ENCODE measurements at regions not wholly inside any gene's neighbourhood (a gene's known extent, or its start where the extent isn't known, plus 50 kb on each side); places are given as distances from the start of the nearest gene placed in this dataset.

- DNase-seq (ENCODE audit: low read depth, low spot score), result no peak
- in situ Hi-C loops (cut with HindIII; ENCODE audit: low pct_unique_long_range_greater_than_20kb, low sequenced_read_pairs), result no loop called here
Measured at GRCh38 chr14:55734731-55735130, 154.7 kb downstream of the KTN1 start.

GRCh38 chr14:55739967-55740648, 160.1 kb downstream of the KTN1 start:
- DNase-seq (ENCODE audit: low read depth, low spot score), result no peak
- in situ Hi-C loops (cut with HindIII; ENCODE audit: low pct_unique_long_range_greater_than_20kb, low sequenced_read_pairs), result no loop called here

- DNase-seq (ENCODE audit: low read depth, low spot score), result no peak
- in situ Hi-C loops (cut with HindIII; ENCODE audit: low pct_unique_long_range_greater_than_20kb, low sequenced_read_pairs), result no loop called here
Measured at GRCh38 chr14:55740649-55740989, 160.6 kb downstream of the KTN1 start.

- DNase-seq (ENCODE audit: low read depth, low spot score), result no peak
- in situ Hi-C loops (cut with HindIII; ENCODE audit: low pct_unique_long_range_greater_than_20kb, low sequenced_read_pairs), result no loop called here
Measured at GRCh38 chr14:55741240-55741639, 161.2 kb downstream of the KTN1 start.

- in situ Hi-C loops (cut with HindIII; ENCODE audit: low pct_unique_long_range_greater_than_20kb, low sequenced_read_pairs), result no loop called here
- DNase-seq (ENCODE audit: low read depth, low spot score), result no peak
Measured at GRCh38 chr14:55743551-55743950, 163.5 kb downstream of the KTN1 start.

- no peak for DNase-seq (ENCODE audit: low read depth, low spot score)
- in situ Hi-C loops (cut with HindIII; ENCODE audit: low pct_unique_long_range_greater_than_20kb, low sequenced_read_pairs), result no loop called here
Measured at GRCh38 chr14:55744321-55744720, 164.3 kb downstream of the KTN1 start.

GRCh38 chr14:55745906-55746305, 165.9 kb downstream of the KTN1 start:
- no peak for DNase-seq (ENCODE audit: low read depth, low spot score)
- in situ Hi-C loops (cut with HindIII; ENCODE audit: low pct_unique_long_range_greater_than_20kb, low sequenced_read_pairs), result no loop called here

- no peak for DNase-seq (ENCODE audit: low read depth, low spot score)
- in situ Hi-C loops (cut with HindIII; ENCODE audit: low pct_unique_long_range_greater_than_20kb, low sequenced_read_pairs), result no loop called here
Measured at GRCh38 chr14:55746558-55746957, 166.6 kb downstream of the KTN1 start.

GRCh38 chr14:55747186-55747585, 167.2 kb downstream of the KTN1 start:
- in situ Hi-C loops (cut with HindIII; ENCODE audit: low pct_unique_long_range_greater_than_20kb, low sequenced_read_pairs), result no loop called here
- no peak for DNase-seq (ENCODE audit: low read depth, low spot score)

- in situ Hi-C loops (cut with HindIII; ENCODE audit: low pct_unique_long_range_greater_than_20kb, low sequenced_read_pairs), result no loop called here
Measured at GRCh38 chr14:55749201-55749812, 169.3 kb downstream of the KTN1 start.

GRCh38 chr14:55749946-55750345, 169.9 kb downstream of the KTN1 start:
- in situ Hi-C loops (cut with HindIII; ENCODE audit: low pct_unique_long_range_greater_than_20kb, low sequenced_read_pairs), result no loop called here

More at GRCh38 chr14:55749201-55749812, 169.3 kb downstream of the KTN1 start:
- peak; percentile 84 for DNase-seq (ENCODE audit: low read depth, low spot score)

GRCh38 chr14:55752580-55753390, 172.8 kb downstream of the KTN1 start:
- no peak for DNase-seq (ENCODE audit: low read depth, low spot score)
- in situ Hi-C loops (cut with HindIII; ENCODE audit: low pct_unique_long_range_greater_than_20kb, low sequenced_read_pairs), result no loop called here

More at GRCh38 chr14:55749946-55750345, 169.9 kb downstream of the KTN1 start:
- DNase-seq (ENCODE audit: low read depth, low spot score), result no peak

- in situ Hi-C loops (cut with HindIII; ENCODE audit: low pct_unique_long_range_greater_than_20kb, low sequenced_read_pairs), result no loop called here
- DNase-seq (ENCODE audit: low read depth, low spot score), result no peak
Measured at GRCh38 chr14:55754471-55754870, 174.5 kb downstream of the KTN1 start.

- in situ Hi-C loops (cut with HindIII; ENCODE audit: low pct_unique_long_range_greater_than_20kb, low sequenced_read_pairs), result no loop called here
- no peak for DNase-seq (ENCODE audit: low read depth, low spot score)
Measured at GRCh38 chr14:55754871-55755270, 174.9 kb downstream of the KTN1 start.

GRCh38 chr14:55756078-55756477, 176.1 kb downstream of the KTN1 start:
- DNase-seq (ENCODE audit: low read depth, low spot score), result no peak
- in situ Hi-C loops (cut with HindIII; ENCODE audit: low pct_unique_long_range_greater_than_20kb, low sequenced_read_pairs), result no loop called here

GRCh38 chr14:55756557-55756956, 176.6 kb downstream of the KTN1 start:
- no peak for DNase-seq (ENCODE audit: low read depth, low spot score)

GRCh38 chr14:55758796-55759195, 178.8 kb downstream of the KTN1 start:
- in situ Hi-C loops (cut with HindIII; ENCODE audit: low pct_unique_long_range_greater_than_20kb, low sequenced_read_pairs), result no loop called here

More at GRCh38 chr14:55756557-55756956, 176.6 kb downstream of the KTN1 start:
- in situ Hi-C loops (cut with HindIII; ENCODE audit: low pct_unique_long_range_greater_than_20kb, low sequenced_read_pairs), result no loop called here

GRCh38 chr14:55760789-55761566, 181.0 kb downstream of the KTN1 start:
- DNase-seq (ENCODE audit: low read depth, low spot score), result no peak
- in situ Hi-C loops (cut with HindIII; ENCODE audit: low pct_unique_long_range_greater_than_20kb, low sequenced_read_pairs), result no loop called here

More at GRCh38 chr14:55758796-55759195, 178.8 kb downstream of the KTN1 start:
- DNase-seq (ENCODE audit: low read depth, low spot score), result no peak
